Fibroblast of pulmonary artery (primary cell): ENCODE measurements at regions not wholly inside any gene's neighbourhood (a gene's known extent, or its start where the extent isn't known, plus 50 kb on each side); places are given as distances from the start of the nearest gene placed in this dataset.

Experiments
- DNase-seq: peaks from one replicate; pipeline ENCODE4 v3.0.0-alpha.2; 2010; ENCODE audit warnings: low read depth
- H3K4me3 ChIP-seq: replicated peaks from 2 replicates; pipeline ENCODE4 v1.5.1; 2011; ENCODE audit warnings: low read depth, mild to moderate bottlenecking, control low read depth, low read length, moderate library complexity
- CTCF ChIP-seq: IDR thresholded peaks from 2 replicates; pipeline ENCODE4 v1.5.1; 2011; ENCODE audit warnings: mild to moderate bottlenecking, control low read depth, low read length, inconsistent platforms; ENCODE audit errors: missing control alignments

- DNase-seq, result peak; percentile 58
Observed at GRCh38 chr3:64739971-64740631, 52.3 kb upstream of the ADAMTS9 start.

More at GRCh38 chr3:64739971-64740631, 52.3 kb upstream of the ADAMTS9 start:
- H3K4me3 ChIP-seq, result no peak overlapping the region
- TF ChIP-seq CTCF, result no peak
